Endothelial cell of umbilical vein (primary cell): ENCODE measurements at regions not wholly inside any gene's neighbourhood (a gene's known extent, or its start where the extent isn't known, plus 50 kb on each side); places are given as distances from the start of the nearest gene placed in this dataset.

Experiments
- BruUV-seq: library from RNA; stranded (reverse); fragments of 400-500 nt; replicated peaks from 2 replicates; lab custom pipeline; 2021; lab: Mats Ljungman, UMichigan
- CTCF ChIA-PET: fragments of 300-600, 350-600 bp; sonication (Branson Sonifier 250); formaldehyde crosslinking; loops from one replicate; lab custom pipeline; 2021; ENCODE audit warnings: antibody characterized with exemption, inconsistent platforms; lab: Charles Lee
- POLR2A ChIA-PET: fragments of 300-600, 350-600 bp; sonication (Branson Sonifier 250); formaldehyde crosslinking; loops from one replicate; lab custom pipeline; 2021; ENCODE audit warnings: antibody characterized with exemption, inconsistent platforms; lab: Charles Lee
- DNase-seq: peaks from one replicate; pipeline ENCODE4 v3.0.0-alpha.2; 2011; ENCODE audit warnings: low read depth, low spot score
- FAIRE-seq: peaks from 2 replicates; lab custom pipeline; 2011; peaks lifted over from hg19 to GRCh38; lab: Jason Lieb, UNC
- H2AFZ ChIP-seq: 2 replicates; pipeline ENCODE4 v1.6.0; 2012; ENCODE audit warnings: low read depth, low read length, control low read depth, inconsistent platforms
- H3K27ac ChIP-seq: 2 replicates; pipeline ENCODE4 v1.5.1; 2011; ENCODE audit warnings: low read depth, mild to moderate bottlenecking, control low read depth, low read length, moderate library complexity; ENCODE audit not compliant: insufficient read depth
- H3K27me3 ChIP-seq, 2 experiments: 2 replicates each; pipeline versions ENCODE4 v1.6.0 to v1.6.1; 2011; ENCODE audit warnings: low read length in 2 of 2, mixed read lengths in 1 of 2; ENCODE audit not compliant: control insufficient read depth in 2 of 2, insufficient read depth in 2 of 2
- H3K36me3 ChIP-seq, 2 experiments: 2 replicates in 1 of 2; 3 replicates in 1 of 2; pipeline ENCODE4 v1.5.1; 2011; ENCODE audit warnings: low read length in 2 of 2, mild to moderate bottlenecking in 1 of 2, moderate library complexity in 1 of 2; ENCODE audit not compliant: control insufficient read depth in 2 of 2, insufficient read depth in 2 of 2; ENCODE audit errors: extremely low read depth in 1 of 2
- H3K4me1 ChIP-seq: 3 replicates; pipeline ENCODE4 v1.5.1; 2011; ENCODE audit warnings: mild to moderate bottlenecking, low read length; ENCODE audit not compliant: control insufficient read depth, insufficient read depth; ENCODE audit errors: extremely low read depth
- H3K4me2 ChIP-seq: 2 replicates; pipeline ENCODE4 v1.6.1; 2011; ENCODE audit warnings: low read length, control low read depth, mixed read lengths; ENCODE audit not compliant: insufficient read depth
- H3K4me3 ChIP-seq, 3 experiments: fragments of 200-600 bp in 1 of 3; sonication (generic), shearing (Covaris generic) in 1 of 3; replicated peaks in 1 of 3; 2 replicates each; pipeline ENCODE4 v1.5.1; 2011 to 2016; ENCODE audit warnings: control low read depth in 3 of 3, low read length in 3 of 3, mild to moderate bottlenecking in 2 of 3, inconsistent platforms in 1 of 3, low read depth in 1 of 3, moderate library complexity in 1 of 3; ENCODE audit not compliant: insufficient read depth in 1 of 3
- H3K79me2 ChIP-seq: 2 replicates; pipeline ENCODE4 v1.6.0; 2012; ENCODE audit warnings: low read length, inconsistent platforms; ENCODE audit not compliant: control insufficient read depth, insufficient read depth
- H3K9ac ChIP-seq: replicated peaks from 2 replicates; pipeline ENCODE3; 2011; ENCODE audit warnings: low read length, control low read depth; ENCODE audit not compliant: insufficient read depth; ENCODE audit errors: extremely low read depth
- H3K9me1 ChIP-seq: replicated peaks from 3 replicates; pipeline ENCODE4 v1.6.0; 2011; ENCODE audit warnings: mild to moderate bottlenecking, low read length; ENCODE audit not compliant: control insufficient read depth, insufficient read depth; ENCODE audit errors: extremely low read depth
- H3K9me3 ChIP-seq: replicated peaks from 2 replicates; pipeline ENCODE4 v1.5.1; 2012; ENCODE audit warnings: low read length, inconsistent platforms; ENCODE audit not compliant: control insufficient read depth, insufficient read depth
- H4K20me1 ChIP-seq: replicated peaks from 2 replicates; pipeline ENCODE3; 2011; ENCODE audit warnings: mild to moderate bottlenecking, low read length; ENCODE audit not compliant: control insufficient read depth, insufficient read depth; ENCODE audit errors: extremely low read depth
- CTCF ChIP-seq, 2 donors: IDR thresholded peaks; 1 replicate in 1 of 2; 2 replicates in 1 of 2; pipeline ENCODE4 v1.5.1; 2011; ENCODE audit warnings: low read length in 2 of 2, mild to moderate bottlenecking in 2 of 2, moderate library complexity in 2 of 2, control low read depth in 1 of 2, inconsistent platforms in 1 of 2, low read depth in 1 of 2; ENCODE audit not compliant: insufficient read depth in 1 of 2; ENCODE audit errors: extremely low read depth in 1 of 2
- EZH2 ChIP-seq: IDR thresholded peaks from 2 replicates; pipeline ENCODE4 v1.6.1; 2012; ENCODE audit warnings: borderline replicate concordance, low read depth, mild to moderate bottlenecking, moderate library complexity, low read length, inconsistent platforms; ENCODE audit not compliant: severe bottlenecking
- FOS ChIP-seq: IDR thresholded peaks from 2 replicates; pipeline ENCODE4 v1.6.1; 2011; ENCODE audit warnings: mild to moderate bottlenecking, low read length, moderate library complexity, borderline replicate concordance; ENCODE audit not compliant: insufficient read depth
- GATA2 ChIP-seq: IDR thresholded peaks from 2 replicates; pipeline ENCODE4 v1.7.0; 2011; ENCODE audit warnings: low read depth, mild to moderate bottlenecking, moderate library complexity, mixed read lengths, low read length; ENCODE audit not compliant: insufficient read length, insufficient read depth
- JUN ChIP-seq: IDR thresholded peaks from 2 replicates; pipeline ENCODE4 v1.6.1; 2011; ENCODE audit warnings: borderline replicate concordance, low read depth; ENCODE audit not compliant: insufficient read length, insufficient read depth
- MAX ChIP-seq: IDR thresholded peaks from 2 replicates; pipeline ENCODE4 v1.6.1; 2011; ENCODE audit not compliant: insufficient read depth, insufficient read length
- MYC ChIP-seq: IDR thresholded peaks from one replicate; pipeline ENCODE4 v1.6.1; 2011; ENCODE audit warnings: mild to moderate bottlenecking, low read depth, low read length
- POLR2A ChIP-seq: IDR thresholded peaks from 2 replicates; pipeline ENCODE4 v1.6.1; 2012; ENCODE audit warnings: low read depth, mild to moderate bottlenecking, control low read depth, low read length
- POLR2AphosphoS5 ChIP-seq: IDR thresholded peaks from 2 replicates; pipeline ENCODE4 v1.6.1; 2012; ENCODE audit warnings: low read depth, mild to moderate bottlenecking, control low read depth, low read length, moderate library complexity; ENCODE audit not compliant: insufficient read depth
- dilution Hi-C: fragments of 300-500 bp; cut with MboI; formaldehyde crosslinking; loops from one replicate; pipeline ENCODE4 v1.15.0; 2019; ENCODE audit warnings: low sequenced_read_pairs; ENCODE audit not compliant: extremely low pct_ligation_motif_present
- intact Hi-C: fragments of 100-400 bp; cut with micrococcal nuclease; formaldehyde crosslinking; loops from one replicate; pipeline ENCODE4 v1.10.0; 2022

- Histone ChIP-seq H3K27ac (no peak overlapping the region), H3K27me3 (no peaks in the 10 kb centered on the region), H4K20me1 (no peaks in the 10 kb centered on the region), H3K9ac (no peak overlapping the region), H3K4me1 (no peaks in the 10 kb centered on the region), H3K9me3 (no peaks in the 10 kb centered on the region), H3K9me1 (no peaks in the 10 kb centered on the region), H3K4me2 (no peak overlapping the region), H3K4me3 (no peak overlapping the region), H3K79me2 (no peaks in the 10 kb centered on the region), H2AFZ (no peak overlapping the region), H3K36me3 (no peaks in the 10 kb centered on the region)
- no TSS peak for BruUV-seq
- no peak for TF ChIP-seq POLR2AphosphoS5
- TF ChIP-seq FOS: no peak
- TF ChIP-seq MAX: no peak
- no peak for TF ChIP-seq GATA2
- no peak for TF ChIP-seq MYC
- ChIA-PET CTCF (interaction anchor here (1.1 kb wide), 1 partner anchor 10 kb away, joined by 3 read pairs; no protein-coding TSS in a partner anchor), POLR2A (no interaction called here)
- DNase-seq: no peak
- dilution Hi-C loops: no loop called here
- no peak for FAIRE-seq
- intact Hi-C loops: no loop called here
Measured at GRCh38 chr12:91769736-91770135, 375.9 kb downstream of the BTG1 start.

GRCh38 chr12:91767237-91767636, 378.4 kb downstream of the BTG1 start:
- H3K27ac ChIP-seq: no peak overlapping the region
- no peaks in the 10 kb centered on the region for H3K27me3 ChIP-seq
- no peaks in the 10 kb centered on the region for H3K4me1 ChIP-seq
- FAIRE-seq (no peak), DNase-seq (no peak)
- H3K4me2 ChIP-seq: no peak overlapping the region
- no peaks in the 10 kb centered on the region for H3K9me3 ChIP-seq
- ChIA-PET CTCF (interaction anchor here (0.8 kb wide), 1 partner anchor 44 kb away, joined by 3 read pairs; no protein-coding TSS in a partner anchor), POLR2A (no interaction called here)
- no peak overlapping the region for H2AFZ ChIP-seq
- dilution Hi-C loops: no loop called here
- no peak overlapping the region for H3K9ac ChIP-seq
- TF ChIP-seq MYC: no peak
- no peak for TF ChIP-seq GATA2
- TF ChIP-seq MAX: no peak
- no peak for TF ChIP-seq JUN
- TF ChIP-seq EZH2: no peak
- TF ChIP-seq FOS: no peak
- no peak for TF ChIP-seq POLR2AphosphoS5
- no peak for TF ChIP-seq CTCF (IDR thresholded peaks at IDR 0.05; ENCODE audit: extremely low read depth in 1 of 2, insufficient read depth in 1 of 2, low read depth in 1 of 2, low read length in 2 of 2)
- TF ChIP-seq POLR2A: no peak
- H3K9me1 ChIP-seq: no peaks in the 10 kb centered on the region
- H3K79me2 ChIP-seq: no peaks in the 10 kb centered on the region
- no TSS peak for BruUV-seq
- H3K36me3 ChIP-seq: no peaks in the 10 kb centered on the region
- H3K4me3 ChIP-seq: no peak overlapping the region
- no peaks in the 10 kb centered on the region for H4K20me1 ChIP-seq
- intact Hi-C loops: no loop called here
